HG03108 (cell line): ENCODE measurements at regions not wholly inside any gene's neighbourhood (a gene's known extent, or its start where the extent isn't known, plus 50 kb on each side); places are given as distances from the start of the nearest gene placed in this dataset.
"Not testable (repeated sequence)": the region's sequence is repeated elsewhere in the genome, so short reads cannot be mapped to it uniquely, and the experiment has no call there.

Experiments used
- ATAC-seq: cut with Tn5 transposase; IDR thresholded peaks from one replicate; pipeline ENCODE4 v1.9.1; 2021; ENCODE audit warnings: moderate library complexity; ENCODE audit not compliant: unreplicated experiment

- no peak for ATAC-seq
Observed at GRCh38 chr3:21894459-21895340, 143.7 kb upstream of the ZNF385D start.

GRCh38 chr3:21898316-21898715 is 147.3 kb upstream of the ZNF385D start:
- ATAC-seq, result no peak

- ATAC-seq, result no peak
Observed at GRCh38 chr3:21901484-21901883, 150.5 kb upstream of the ZNF385D start.

- ATAC-seq, result no peak
Observed at GRCh38 chr3:21902956-21903355, 151.9 kb upstream of the ZNF385D start.

GRCh38 chr3:21909096-21909495 is 158.1 kb upstream of the ZNF385D start:
- no peak for ATAC-seq

- ATAC-seq, result no peak
Observed at GRCh38 chr3:21912711-21913110, 161.7 kb upstream of the ZNF385D start.

GRCh38 chr3:21913791-21914190 is 162.8 kb upstream of the ZNF385D start:
- no peak for ATAC-seq

- ATAC-seq, result no peak
Observed at GRCh38 chr3:21914451-21914850, 163.4 kb upstream of the ZNF385D start.

- no peak for ATAC-seq
Observed at GRCh38 chr3:21919383-21919782, 168.4 kb upstream of the ZNF385D start.

GRCh38 chr3:21920421-21920861 is 169.4 kb upstream of the ZNF385D start:
- ATAC-seq, result no peak

GRCh38 chr3:21923156-21923555 is 172.1 kb upstream of the ZNF385D start:
- not testable (repeated sequence) for ATAC-seq

GRCh38 chr3:21927261-21927660 is 176.3 kb upstream of the ZNF385D start:
- no peak for ATAC-seq

- ATAC-seq, result no peak
Observed at GRCh38 chr3:21934591-21934990, 183.6 kb upstream of the ZNF385D start.

- no peak for ATAC-seq
Observed at GRCh38 chr3:21936207-21936606, 185.2 kb upstream of the ZNF385D start.

GRCh38 chr3:21938267-21938681 is 187.3 kb upstream of the ZNF385D start:
- no peak for ATAC-seq

- no peak for ATAC-seq
Observed at GRCh38 chr3:21942328-21942727, 191.3 kb upstream of the ZNF385D start.

GRCh38 chr3:21944251-21944650 is 193.2 kb upstream of the ZNF385D start:
- ATAC-seq, result no peak

- no peak for ATAC-seq
Observed at GRCh38 chr3:21952856-21953255, 201.8 kb upstream of the ZNF385D start.

GRCh38 chr3:21954709-21955108 is 203.7 kb upstream of the ZNF385D start:
- no peak for ATAC-seq

GRCh38 chr3:21955406-21955805 is 204.4 kb upstream of the ZNF385D start:
- ATAC-seq, result no peak

- ATAC-seq, result no peak
Observed at GRCh38 chr3:21960033-21960432, 209.0 kb upstream of the ZNF385D start.

GRCh38 chr3:21962456-21962855 is 211.4 kb upstream of the ZNF385D start:
- no peak for ATAC-seq

GRCh38 chr3:21966457-21966856 is 215.4 kb upstream of the ZNF385D start:
- not testable (repeated sequence) for ATAC-seq
